ENCODE measurements at regions not wholly inside any gene's neighbourhood (a gene's known extent, or its start where the extent isn't known, plus 50 kb on each side); places are given as distances from the start of the nearest gene placed in this dataset.
"Not testable (repeated sequence)": the region's sequence is repeated elsewhere in the genome, so short reads cannot be mapped to it uniquely, and the experiment has no call there.

- no peak overlapping the region for H3K4me3 Mint-ChIP-seq
- H3K4me3 ChIP-seq (ENCODE audit: control extremely low read depth in 1 of 5, extremely low read depth in 1 of 5, insufficient read depth in 1 of 5, low read depth in 2 of 5, low read length in 4 of 5) = no peak overlapping the region
- no peaks in the 10 kb centered on the region for H3K4me1 Mint-ChIP-seq
- ChIA-PET CTCF (no interaction called here), POLR2A (no interaction called here)
- no peaks in the 10 kb centered on the region for H3K79me2 ChIP-seq (ENCODE audit: control insufficient read depth, insufficient read depth, low read length)
- TF ChIP-seq EZH2 (IDR thresholded peaks at IDR 0.05; ENCODE audit: borderline replicate concordance, insufficient read depth, low read depth, low read length, poor library complexity, severe bottlenecking) = no peak
- TF ChIP-seq CTCF (IDR thresholded peaks at IDR 0.05) = no peak
- no peak overlapping the region for H3K27ac Mint-ChIP-seq
- no peak overlapping the region for H3K27ac ChIP-seq (ENCODE audit: low read length in 2 of 2)
- no peaks in the 10 kb centered on the region for H3K36me3 ChIP-seq (replicated peaks in 1 of 2; ENCODE audit: control extremely low read depth in 1 of 2, control insufficient read depth in 1 of 2, extremely low read depth in 1 of 2, insufficient read depth in 2 of 2, low read length in 1 of 2)
- no peak overlapping the region for H2AFZ ChIP-seq (ENCODE audit: insufficient read depth, low read depth, low read length, poor library complexity, severe bottlenecking)
- ATAC-seq (ENCODE audit: low read depth) = no peak
- intact Hi-C loops (cut with micrococcal nuclease) = no loop called here
- H3K27me3 ChIP-seq (replicated peaks in 1 of 4; ENCODE audit: control extremely low read depth in 1 of 4, control insufficient read depth in 3 of 4, insufficient read depth in 4 of 4, low read length in 3 of 4) = no peaks in the 10 kb centered on the region
- no peaks in the 10 kb centered on the region for H4K20me1 ChIP-seq (ENCODE audit: control insufficient read depth, insufficient read depth, low read length, poor library complexity, severe bottlenecking)
- H3K27me3 Mint-ChIP-seq = no peaks in the 10 kb centered on the region
- H3K9me3 Mint-ChIP-seq (ENCODE audit: insufficient read depth) = peaks cover 5% of the 10 kb centered on the region
- no peaks in the 10 kb centered on the region for H3K9me3 ChIP-seq (ENCODE audit: control extremely low read depth in 1 of 3, control insufficient read depth in 2 of 3, insufficient read depth in 1 of 3, low read length in 2 of 3)
- H3K4me2 ChIP-seq (replicated peaks; ENCODE audit: low read depth, low read length, poor library complexity, severe bottlenecking) = no peak overlapping the region
- no peak for DNase-seq
- H3K4me1 ChIP-seq (ENCODE audit: control insufficient read depth in 2 of 2, insufficient read depth in 2 of 2, low read length in 2 of 2) = no peaks in the 10 kb centered on the region
- no peak overlapping the region for H3K9ac ChIP-seq (ENCODE audit: low read length)
Measured at GRCh38 chr7:19554581-19554980, 154.3 kb downstream of the POLR1F start.

GRCh38 chr7:19552576-19552975 is 156.3 kb downstream of the POLR1F start:
- ATAC-seq (ENCODE audit: low read depth) = no peak
- Histone ChIP-seq H3K4me1 (ENCODE audit: control insufficient read depth in 2 of 2, insufficient read depth in 2 of 2, low read length in 2 of 2) (no peaks in the 10 kb centered on the region), H3K9ac (ENCODE audit: low read length) (no peak overlapping the region), H3K36me3 (replicated peaks in 1 of 2; ENCODE audit: control extremely low read depth in 1 of 2, control insufficient read depth in 1 of 2, extremely low read depth in 1 of 2, insufficient read depth in 2 of 2, low read length in 1 of 2) (no peaks in the 10 kb centered on the region), H2AFZ (ENCODE audit: insufficient read depth, low read depth, low read length, poor library complexity, severe bottlenecking) (no peak overlapping the region), H3K27me3 (replicated peaks in 1 of 4; ENCODE audit: control extremely low read depth in 1 of 4, control insufficient read depth in 3 of 4, insufficient read depth in 4 of 4, low read length in 3 of 4) (no peaks in the 10 kb centered on the region), H3K4me2 (replicated peaks; ENCODE audit: low read depth, low read length, poor library complexity, severe bottlenecking) (no peak overlapping the region), H3K27ac (ENCODE audit: low read length in 2 of 2) (no peak overlapping the region), H3K4me3 (ENCODE audit: control extremely low read depth in 1 of 5, extremely low read depth in 1 of 5, insufficient read depth in 1 of 5, low read depth in 2 of 5, low read length in 4 of 5) (no peak overlapping the region), H3K9me3 (ENCODE audit: control extremely low read depth in 1 of 3, control insufficient read depth in 2 of 3, insufficient read depth in 1 of 3, low read length in 2 of 3) (peaks cover 0 to 3% (median 0%) of the 10 kb centered on the region in 3 donors), H3K79me2 (ENCODE audit: control insufficient read depth, insufficient read depth, low read length) (no peaks in the 10 kb centered on the region), H4K20me1 (ENCODE audit: control insufficient read depth, insufficient read depth, low read length, poor library complexity, severe bottlenecking) (no peaks in the 10 kb centered on the region)
- no peak overlapping the region for H3K4me3 Mint-ChIP-seq
- no peak overlapping the region for H3K27ac Mint-ChIP-seq
- ChIA-PET POLR2A (no interaction called here), CTCF (no interaction called here)
- H3K27me3 Mint-ChIP-seq = no peaks in the 10 kb centered on the region
- intact Hi-C loops (cut with micrococcal nuclease) = no loop called here
- no peak for DNase-seq
- no CpG with 5 or more reads among the region's 2 CpGs for WGBS (ENCODE audit: insufficient coverage)
- no peaks in the 10 kb centered on the region for H3K4me1 Mint-ChIP-seq
- H3K9me3 Mint-ChIP-seq (ENCODE audit: insufficient read depth) = peaks cover 5% of the 10 kb centered on the region
- TF ChIP-seq EZH2 (IDR thresholded peaks at IDR 0.05; ENCODE audit: borderline replicate concordance, insufficient read depth, low read depth, low read length, poor library complexity, severe bottlenecking) = no peak
- no peak for TF ChIP-seq CTCF (IDR thresholded peaks at IDR 0.05)

GRCh38 chr7:19549246-19549645 is 159.6 kb downstream of the POLR1F start:
- H3K27ac Mint-ChIP-seq; H3K4me2 ChIP-seq (replicated peaks; ENCODE audit: low read depth, low read length, poor library complexity, severe bottlenecking); H3K4me3 Mint-ChIP-seq; H3K9ac ChIP-seq (ENCODE audit: low read length); H3K9me3 ChIP-seq (ENCODE audit: control extremely low read depth in 1 of 3, control insufficient read depth in 2 of 3, insufficient read depth in 1 of 3, low read length in 2 of 3); H3K4me3 ChIP-seq (ENCODE audit: control extremely low read depth in 1 of 5, extremely low read depth in 1 of 5, insufficient read depth in 1 of 5, low read depth in 2 of 5, low read length in 4 of 5); H3K36me3 ChIP-seq (replicated peaks in 1 of 2; ENCODE audit: control extremely low read depth in 1 of 2, control insufficient read depth in 1 of 2, extremely low read depth in 1 of 2, insufficient read depth in 2 of 2, low read length in 1 of 2); H2AFZ ChIP-seq (ENCODE audit: insufficient read depth, low read depth, low read length, poor library complexity, severe bottlenecking); H3K9me3 Mint-ChIP-seq (ENCODE audit: insufficient read depth); H3K4me1 Mint-ChIP-seq; H3K4me1 ChIP-seq (ENCODE audit: control insufficient read depth in 2 of 2, insufficient read depth in 2 of 2, low read length in 2 of 2); H3K79me2 ChIP-seq (ENCODE audit: control insufficient read depth, insufficient read depth, low read length); H3K27me3 Mint-ChIP-seq; H3K27ac ChIP-seq (ENCODE audit: low read length in 2 of 2); intact Hi-C loops (cut with micrococcal nuclease); H3K27me3 ChIP-seq (replicated peaks in 1 of 4; ENCODE audit: control extremely low read depth in 1 of 4, control insufficient read depth in 3 of 4, insufficient read depth in 4 of 4, low read length in 3 of 4); H4K20me1 ChIP-seq (ENCODE audit: control insufficient read depth, insufficient read depth, low read length, poor library complexity, severe bottlenecking); DNase-seq; POLR2A ChIA-PET; ATAC-seq (ENCODE audit: low read depth): not testable (repeated sequence)
- 10% methylated on average over 4 of the region's 5 CpGs for WGBS (ENCODE audit: insufficient coverage)
- CTCF ChIA-PET = interaction anchor here (1.1 kb wide), 1 partner anchor 57 kb away, joined by 3 read pairs; no protein-coding TSS in a partner anchor

Measured in B cell (primary cell).